H1 (cell line): ENCODE measurements at regions not wholly inside any gene's neighbourhood (a gene's known extent, or its start where the extent isn't known, plus 50 kb on each side); places are given as distances from the start of the nearest gene placed in this dataset.

Experiments
- POLR2A ChIP-seq, 2 experiments: IDR thresholded peaks; 1 replicate in 1 of 2; 2 replicates in 1 of 2; pipeline ENCODE4 v1.6.1; 2011; ENCODE audit warnings: low read depth in 2 of 2, low read length in 2 of 2, mild to moderate bottlenecking in 2 of 2; ENCODE audit errors: control extremely low read depth in 1 of 2
- ZNF274 ChIP-seq: IDR thresholded peaks from 2 replicates; pipeline ENCODE4 v1.7.0; 2012; ENCODE audit warnings: low read length, borderline replicate concordance; ENCODE audit errors: extremely low read depth

DNA sequence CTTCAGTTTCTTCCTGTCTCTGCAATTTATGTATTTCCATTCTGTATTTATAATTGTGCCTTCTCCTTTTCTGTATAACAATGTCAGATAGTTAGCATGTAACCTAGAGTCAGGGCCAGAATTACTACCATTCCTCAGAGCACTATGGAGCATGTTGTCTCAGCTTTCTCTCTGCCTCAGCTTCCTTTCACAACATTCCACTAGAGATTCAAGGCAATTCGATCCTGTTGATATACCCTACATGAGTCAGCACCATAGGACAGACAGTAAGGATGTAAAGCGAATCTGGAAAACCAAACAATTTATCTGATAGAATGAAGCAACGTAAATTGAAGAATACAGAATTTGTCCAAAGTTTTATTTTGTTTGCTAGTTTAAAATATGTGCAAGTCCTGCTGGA lies 728.3 kb upstream of the SEMA6A start:
- TF ChIP-seq POLR2A (IDR thresholded peaks at IDR 0.05; ENCODE audit: control extremely low read depth in 1 of 2, low read depth in 2 of 2, low read length in 2 of 2), result no peak
- TF ChIP-seq ZNF274, result no peak
